COLO668 (cell line): ENCODE measurements at regions not wholly inside any gene's neighbourhood (a gene's known extent, or its start where the extent isn't known, plus 50 kb on each side); places are given as distances from the start of the nearest gene placed in this dataset.
"Not testable (repeated sequence)": the region's sequence is repeated elsewhere in the genome, so short reads cannot be mapped to it uniquely, and the experiment has no call there.

Experiments used
- DNase-seq: peaks from one replicate; lab custom pipeline; 2025; ENCODE audit not compliant: unreplicated experiment; lab: John Stamatoyannopoulos, UW

DNA sequence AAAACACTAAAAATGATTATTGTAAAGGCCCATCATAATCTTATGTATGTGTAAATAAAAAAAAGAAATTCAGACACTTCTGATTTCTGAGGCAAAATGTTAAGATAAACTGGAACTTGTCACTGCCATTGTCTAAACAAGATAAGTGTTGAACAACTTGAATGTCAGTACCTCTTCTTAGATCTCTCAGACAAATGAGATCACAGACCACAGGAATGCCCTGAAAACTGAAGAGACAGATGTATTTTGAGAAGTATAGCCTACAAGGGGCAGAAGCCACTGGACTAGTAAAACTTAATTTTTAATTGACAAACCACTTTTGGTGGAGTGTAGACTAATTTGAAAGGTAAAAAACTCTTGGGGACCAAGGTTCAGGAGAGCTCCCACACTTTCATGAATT is 375.5 kb upstream of the SLITRK5 start:
- no peak for DNase-seq

DNA sequence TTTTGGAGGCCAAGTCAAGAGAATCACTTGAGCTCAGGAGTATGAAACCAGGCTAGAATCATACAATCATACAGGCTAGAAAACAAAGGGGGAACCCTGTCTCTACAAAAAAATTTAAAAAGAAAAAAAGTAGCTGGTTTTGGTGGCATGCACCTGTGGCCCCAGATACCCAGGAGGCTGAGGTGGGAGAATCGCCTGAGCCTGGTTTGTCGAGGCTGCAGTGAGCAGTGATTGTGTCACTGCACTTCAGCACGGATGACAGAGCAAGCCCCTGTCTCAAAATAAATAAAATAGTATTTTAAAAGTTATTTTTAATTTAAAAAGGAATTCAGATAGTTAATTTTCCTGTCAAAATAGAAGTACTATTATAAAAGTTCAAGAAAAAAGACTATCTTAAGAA is 369.1 kb upstream of the SLITRK5 start:
- no peak for DNase-seq

DNA sequence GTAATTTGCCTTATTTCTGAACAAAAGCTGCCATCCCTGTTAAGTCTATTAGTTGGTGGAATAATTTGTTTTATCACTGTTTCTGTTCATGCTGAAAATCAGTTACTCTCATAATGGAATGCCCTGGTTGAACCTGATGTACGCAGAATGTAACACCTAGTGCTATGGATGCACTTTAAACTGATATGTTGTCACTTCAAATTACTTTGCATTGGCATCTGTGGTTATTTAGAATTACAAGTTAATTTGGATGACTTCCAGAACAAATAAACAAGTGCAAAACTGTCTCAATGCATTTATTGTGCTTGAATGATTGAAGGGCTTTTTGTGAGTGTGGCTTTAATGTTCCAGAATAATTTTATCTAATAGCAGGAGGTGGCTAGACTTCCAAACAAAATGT is 368.2 kb upstream of the SLITRK5 start:
- DNase-seq = no peak

DNA sequence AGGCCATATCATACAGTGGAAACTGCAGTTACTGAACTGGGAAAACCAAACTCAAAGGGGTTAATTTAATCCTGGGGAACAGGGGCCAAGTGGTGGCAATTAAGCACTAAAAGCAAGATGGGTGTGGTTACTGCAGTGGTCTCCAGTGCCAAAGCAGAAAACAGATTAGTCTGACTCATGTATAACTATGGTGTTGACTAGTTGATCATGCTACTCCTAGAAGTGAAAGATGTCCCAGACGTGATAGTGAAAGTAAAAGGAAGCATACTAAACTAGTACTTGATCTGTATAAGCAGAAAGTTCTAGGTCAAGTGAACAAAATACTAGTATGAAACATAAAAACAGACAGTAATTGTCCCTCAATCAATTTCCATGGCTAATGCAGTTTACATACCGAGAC is 360.0 kb upstream of the SLITRK5 start:
- no peak for DNase-seq

DNA sequence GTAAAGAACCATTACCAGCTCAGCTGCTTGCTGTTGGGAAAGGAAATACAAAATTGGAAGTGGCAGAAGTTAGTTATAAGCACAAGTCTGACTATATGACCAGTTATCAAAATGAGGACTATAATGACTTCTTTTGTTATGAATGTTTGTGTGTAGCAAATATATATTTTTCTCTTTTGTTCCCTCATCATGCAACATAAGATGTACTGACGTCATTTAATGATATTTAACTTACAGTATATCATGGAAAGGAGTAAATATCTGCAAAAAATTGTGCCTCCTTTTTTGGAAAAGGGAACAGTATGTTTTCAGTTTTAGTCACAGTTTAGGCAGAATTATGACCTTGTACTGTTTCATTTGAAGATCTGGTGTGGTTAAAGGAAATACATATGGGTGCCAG is 356.3 kb upstream of the SLITRK5 start:
- DNase-seq = no peak

DNA sequence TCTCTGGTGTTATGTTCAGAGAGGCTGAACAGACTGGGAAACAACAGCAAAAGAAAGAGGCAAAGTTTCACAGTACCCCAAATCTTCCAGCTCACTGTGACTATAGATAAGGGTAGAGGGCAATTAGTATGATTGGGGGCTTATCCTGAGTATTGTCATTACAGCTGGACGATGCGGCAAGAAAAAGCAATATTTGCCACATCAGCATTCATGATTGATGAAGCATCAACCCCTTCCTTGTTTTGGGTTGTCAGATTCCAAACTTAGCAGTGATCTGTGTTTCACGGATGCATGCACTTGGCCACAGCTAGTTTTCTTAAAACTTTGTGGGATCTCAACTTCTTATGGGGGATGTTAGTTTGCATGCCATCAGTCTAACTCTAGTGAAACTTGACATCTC is 348.8 kb upstream of the SLITRK5 start:
- no peak for DNase-seq

DNA sequence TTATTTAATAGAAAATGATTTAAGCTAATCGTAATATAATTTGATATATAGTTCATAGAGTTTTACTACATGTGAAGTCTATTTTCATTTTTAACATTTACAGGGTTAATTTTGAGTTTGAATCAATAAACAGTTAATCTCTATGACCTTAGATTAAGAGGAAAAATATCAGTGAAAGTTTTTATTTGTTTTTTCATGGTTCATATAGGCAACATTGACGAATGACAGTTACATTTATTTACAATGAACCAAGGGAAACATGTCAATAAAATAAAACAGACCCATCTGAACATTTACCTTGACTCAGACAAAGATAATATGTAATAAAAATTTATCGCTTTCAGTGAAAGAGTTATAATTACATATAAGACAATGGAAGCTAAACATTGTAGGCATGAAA is 346.6 kb upstream of the SLITRK5 start:
- no peak for DNase-seq

DNA sequence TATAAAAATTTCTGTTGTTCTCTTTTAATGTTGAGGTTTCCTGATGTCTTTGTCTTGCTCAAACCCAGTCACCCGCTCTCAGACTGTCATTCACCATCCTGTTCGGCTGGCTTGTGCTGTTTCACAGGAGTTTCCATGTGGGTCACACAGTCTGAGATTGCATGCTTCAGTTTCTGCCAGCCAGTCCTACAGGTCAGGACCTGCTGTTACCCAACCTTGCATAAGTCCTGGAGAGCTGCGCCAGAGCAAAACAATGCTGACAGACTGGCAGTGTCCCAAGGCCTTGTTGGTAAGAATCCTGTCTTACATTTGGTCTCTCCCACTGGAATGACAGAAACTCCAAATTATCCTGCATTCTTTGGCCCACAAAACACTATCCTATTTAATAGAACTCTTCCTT is 340.0 kb upstream of the SLITRK5 start:
- DNase-seq = no peak

DNA sequence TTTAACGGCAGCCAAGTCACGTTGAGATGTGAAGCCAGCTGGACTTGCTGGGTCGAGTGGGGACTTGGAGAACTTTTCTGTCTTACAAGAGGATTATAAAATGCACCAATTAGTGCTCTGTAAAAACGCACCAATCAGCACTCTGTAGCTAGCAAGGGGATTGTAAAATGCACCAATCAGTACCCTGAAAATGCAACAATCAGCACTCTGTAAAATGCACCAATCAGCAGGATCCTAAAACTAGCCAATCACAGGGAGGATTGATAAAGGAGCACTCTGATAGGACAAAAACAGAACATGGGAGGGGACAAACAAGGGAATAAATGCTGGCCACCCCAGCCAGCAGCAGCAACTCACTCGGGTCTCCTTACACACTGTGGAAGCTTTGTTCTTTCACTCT is 337.6 kb upstream of the SLITRK5 start:
- DNase-seq = no peak

DNA sequence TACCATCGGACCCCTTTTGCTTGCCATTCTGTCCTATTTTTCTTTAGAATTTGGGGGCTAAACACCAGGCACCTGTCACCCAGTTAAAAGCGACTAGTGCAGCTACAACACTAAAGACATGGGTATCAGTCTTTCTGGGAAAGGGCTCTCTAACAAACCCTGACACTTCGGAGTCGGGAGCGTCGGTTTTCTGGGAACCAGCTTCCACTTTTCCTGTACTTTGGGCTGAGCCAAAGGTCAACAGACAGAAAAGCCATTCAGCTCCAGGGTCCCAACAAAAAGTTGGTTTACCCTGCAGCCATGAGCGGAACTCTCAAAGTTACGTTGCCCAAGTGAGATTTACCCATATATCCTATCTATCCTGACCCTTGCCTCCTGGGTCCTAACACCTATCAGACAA is 337.0 kb upstream of the SLITRK5 start:
- no peak for DNase-seq

DNA sequence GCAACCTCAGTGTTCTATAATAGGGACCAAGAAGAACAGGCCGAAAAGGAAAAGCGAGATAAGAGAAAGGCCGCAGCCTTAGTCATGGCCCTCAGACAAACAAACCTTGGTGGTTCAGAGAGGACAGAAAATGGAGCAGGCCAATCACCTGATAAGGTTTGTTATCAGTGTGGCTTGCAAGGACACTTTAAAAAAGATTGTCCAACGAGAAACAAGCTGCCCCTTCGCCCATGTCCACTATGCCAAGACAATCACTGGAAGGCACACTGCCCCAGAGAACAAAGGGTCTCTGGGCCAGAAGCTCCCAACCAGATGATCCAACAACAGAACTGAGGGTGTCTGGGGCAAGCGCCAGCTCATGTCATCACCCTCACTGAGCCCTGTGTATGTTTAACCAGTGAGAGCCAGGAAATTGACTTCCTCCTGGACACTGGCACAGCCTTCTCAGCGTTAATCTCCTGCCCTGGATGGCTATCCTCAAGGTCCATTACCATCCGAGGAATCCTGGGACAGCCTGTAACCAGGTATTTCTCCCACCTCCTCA is 334.8 kb upstream of the SLITRK5 start:
- DNase-seq = not testable (repeated sequence)

DNA sequence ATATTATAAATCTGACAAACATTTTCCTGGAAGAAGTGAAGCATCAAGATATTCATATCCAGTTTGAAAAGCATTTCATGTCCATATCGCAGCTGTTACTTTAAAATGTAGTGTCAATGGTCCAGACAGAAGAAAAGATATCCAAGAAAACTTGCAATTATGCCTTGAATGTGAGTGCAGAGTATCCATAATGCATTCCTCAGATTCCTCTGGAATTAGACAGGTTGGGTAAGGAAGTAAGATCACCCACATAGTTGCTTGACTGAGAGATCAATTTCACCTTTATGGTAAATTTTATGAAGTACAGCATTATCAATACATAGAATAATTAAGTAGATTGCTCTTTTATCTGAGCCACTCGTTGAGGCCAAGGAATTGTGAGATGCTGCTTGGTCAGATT is 327.0 kb upstream of the SLITRK5 start:
- DNase-seq = no peak

DNA sequence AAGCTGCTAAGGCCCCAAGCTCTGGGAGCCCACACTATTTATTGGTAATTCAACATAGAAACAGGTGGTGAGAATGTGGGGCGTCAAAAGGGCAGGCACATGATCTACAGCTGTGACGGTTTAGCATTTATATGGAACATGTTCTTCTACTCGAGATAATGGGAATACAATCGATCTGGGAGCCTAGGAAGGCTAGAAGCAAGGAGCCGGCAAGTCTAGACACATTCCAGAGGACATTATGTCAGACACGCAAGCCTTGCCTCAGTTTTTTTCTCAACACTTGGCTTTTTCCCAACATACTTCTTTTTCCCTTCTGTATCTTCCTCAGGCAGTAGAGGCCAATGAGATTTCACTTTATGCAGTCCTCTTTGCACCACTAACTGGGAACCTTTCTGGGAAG is 315.7 kb upstream of the SLITRK5 start:
- no peak for DNase-seq

DNA sequence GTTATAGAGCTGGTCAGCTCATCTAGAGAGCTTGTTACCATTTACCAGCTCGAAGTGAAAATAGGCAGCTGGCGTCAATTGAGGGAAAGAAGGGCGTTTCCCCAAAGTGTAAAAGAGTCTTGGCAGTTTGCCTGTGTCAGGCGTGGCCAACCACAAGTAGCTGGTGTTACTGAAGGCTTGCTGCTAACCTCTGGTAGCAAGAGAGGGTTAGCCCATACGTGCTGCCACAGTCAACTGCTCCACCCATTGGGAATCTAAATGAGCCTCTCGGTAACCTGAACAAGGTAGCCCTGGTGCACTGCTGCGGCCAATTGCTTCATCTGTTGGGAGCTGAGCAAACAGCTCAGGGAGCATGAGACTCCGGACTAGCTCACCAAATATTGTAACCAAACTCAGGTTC is 314.9 kb upstream of the SLITRK5 start:
- DNase-seq = peak; percentile 26

DNA sequence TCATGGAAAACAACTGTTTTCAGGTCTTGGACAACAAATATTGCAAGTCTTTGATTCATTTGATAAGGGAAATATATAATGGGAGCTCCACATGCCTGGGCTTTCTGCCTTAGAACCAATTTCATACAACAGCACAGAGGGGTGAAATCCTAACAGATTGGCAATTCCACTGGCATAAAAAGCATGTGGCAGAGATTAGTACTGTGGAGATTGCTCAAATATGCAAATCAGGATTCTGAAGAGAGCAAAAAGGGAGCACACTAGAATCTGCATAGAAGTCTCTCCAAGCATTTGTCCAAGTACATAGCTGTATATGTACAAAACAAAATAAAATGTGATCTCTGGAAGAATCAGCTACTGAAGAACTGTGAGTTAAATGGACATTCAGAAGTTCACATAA is 312.9 kb upstream of the SLITRK5 start:
- no peak for DNase-seq

DNA sequence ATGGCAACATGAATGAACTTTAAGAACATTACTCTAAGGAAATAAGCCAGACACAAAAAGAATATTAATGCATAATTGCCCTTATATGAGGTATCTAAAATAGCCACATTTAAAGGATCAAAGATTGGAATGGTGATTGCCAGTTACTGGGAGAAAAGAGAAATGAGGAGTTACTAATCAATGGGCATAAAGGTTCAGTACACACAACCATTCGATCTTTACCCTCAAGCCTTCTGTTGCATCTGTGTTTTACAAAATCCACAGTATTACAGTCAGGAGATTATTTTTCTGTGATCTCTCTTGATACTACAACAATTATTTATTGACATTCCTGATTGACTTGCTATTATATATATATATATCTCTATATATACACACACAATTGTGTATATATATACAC is 310.0 kb upstream of the SLITRK5 start:
- no peak for DNase-seq

DNA sequence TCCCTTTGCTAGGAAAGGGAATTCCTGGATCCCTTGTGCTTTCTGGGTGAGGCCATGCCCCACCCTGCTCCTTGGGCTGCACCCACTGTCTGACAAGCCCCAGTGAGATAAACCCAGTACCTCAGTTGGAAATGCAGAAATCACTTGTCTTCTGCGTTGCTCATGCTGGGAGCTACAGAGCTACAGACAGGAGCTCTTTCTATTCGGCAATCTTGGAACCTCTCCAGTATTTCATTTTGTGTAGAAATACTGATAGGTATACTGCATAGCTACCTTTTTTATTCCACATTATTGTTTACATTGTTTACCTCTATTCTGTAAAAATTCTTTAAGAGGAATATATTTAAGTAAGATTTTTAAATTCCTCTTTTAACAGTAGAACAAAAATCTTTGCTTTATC is 302.5 kb upstream of the SLITRK5 start:
- no peak for DNase-seq

DNA sequence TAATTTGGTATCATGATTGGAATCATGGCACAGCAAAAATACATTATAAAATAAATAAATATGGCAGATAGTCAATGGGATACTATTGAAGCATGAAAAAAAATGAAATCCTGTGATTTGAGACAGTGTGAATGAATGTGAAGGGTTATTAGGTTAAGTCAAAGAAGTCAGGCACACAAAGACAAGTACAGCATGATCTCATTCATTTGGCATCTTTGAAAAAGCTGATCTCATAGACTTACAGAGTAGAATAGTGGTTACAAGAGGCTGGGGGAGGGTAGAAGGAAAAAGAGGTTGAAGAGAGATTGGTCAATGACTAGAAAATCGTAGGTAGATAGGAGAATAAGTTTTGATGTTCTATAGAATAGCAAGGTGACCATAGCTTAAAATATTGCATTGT is 295.1 kb upstream of the SLITRK5 start:
- DNase-seq = no peak

DNA sequence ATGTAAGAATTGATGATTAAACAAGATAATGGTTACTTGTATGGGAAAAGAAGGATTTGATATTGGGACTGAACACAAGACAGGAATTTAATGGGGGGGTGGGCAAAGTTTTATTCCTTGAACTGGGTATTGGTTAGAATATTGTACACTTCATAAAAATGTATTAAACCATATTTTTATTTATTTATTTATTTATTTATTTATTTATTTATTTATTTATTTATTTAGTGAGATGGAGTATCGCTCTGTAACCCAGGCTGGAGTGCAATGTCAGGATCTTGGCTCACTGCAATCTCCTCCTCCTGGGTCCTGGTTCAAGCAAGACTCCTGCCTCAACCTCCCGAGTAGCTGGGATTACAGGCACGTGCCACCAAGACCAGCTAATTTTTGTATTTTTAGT is 287.1 kb upstream of the SLITRK5 start:
- no peak for DNase-seq

DNA sequence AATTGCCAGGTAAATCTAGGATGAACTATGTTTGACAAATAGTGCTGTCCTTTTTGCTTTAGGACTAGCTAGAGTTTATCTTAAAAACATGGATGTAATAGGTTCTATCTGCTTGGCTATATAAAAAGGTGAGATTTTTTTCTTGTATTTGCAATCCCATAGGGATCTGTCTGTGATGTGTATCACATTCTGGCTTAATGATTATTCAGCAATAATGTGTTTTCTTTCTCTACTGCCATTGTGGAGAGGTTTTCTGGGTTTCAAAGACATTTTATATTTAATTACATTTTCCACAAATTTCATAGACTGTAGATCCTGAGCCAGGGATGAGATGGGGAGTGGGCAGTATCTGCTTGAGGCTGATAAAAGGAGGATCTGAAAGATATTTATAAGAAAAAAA is 277.8 kb upstream of the SLITRK5 start:
- DNase-seq = no peak

DNA sequence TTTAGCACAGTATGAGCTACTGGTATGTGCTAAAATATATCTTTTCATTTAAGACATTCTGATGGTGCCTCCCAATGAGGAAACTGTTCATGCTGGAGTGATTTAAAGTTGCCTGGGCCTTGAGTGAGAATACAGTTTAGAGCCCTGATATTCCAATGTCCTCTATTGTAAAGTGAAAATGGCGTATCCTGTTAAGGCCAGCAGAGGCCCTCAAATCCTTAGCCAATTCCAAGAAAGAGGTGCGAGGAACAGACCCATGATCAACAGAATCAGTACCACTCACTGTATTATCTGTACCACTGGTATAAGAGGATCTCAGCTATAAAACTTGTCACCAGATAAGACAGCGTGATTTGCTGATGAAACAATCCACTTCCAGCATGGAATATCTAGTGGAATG is 273.1 kb upstream of the SLITRK5 start:
- DNase-seq = no peak

DNA sequence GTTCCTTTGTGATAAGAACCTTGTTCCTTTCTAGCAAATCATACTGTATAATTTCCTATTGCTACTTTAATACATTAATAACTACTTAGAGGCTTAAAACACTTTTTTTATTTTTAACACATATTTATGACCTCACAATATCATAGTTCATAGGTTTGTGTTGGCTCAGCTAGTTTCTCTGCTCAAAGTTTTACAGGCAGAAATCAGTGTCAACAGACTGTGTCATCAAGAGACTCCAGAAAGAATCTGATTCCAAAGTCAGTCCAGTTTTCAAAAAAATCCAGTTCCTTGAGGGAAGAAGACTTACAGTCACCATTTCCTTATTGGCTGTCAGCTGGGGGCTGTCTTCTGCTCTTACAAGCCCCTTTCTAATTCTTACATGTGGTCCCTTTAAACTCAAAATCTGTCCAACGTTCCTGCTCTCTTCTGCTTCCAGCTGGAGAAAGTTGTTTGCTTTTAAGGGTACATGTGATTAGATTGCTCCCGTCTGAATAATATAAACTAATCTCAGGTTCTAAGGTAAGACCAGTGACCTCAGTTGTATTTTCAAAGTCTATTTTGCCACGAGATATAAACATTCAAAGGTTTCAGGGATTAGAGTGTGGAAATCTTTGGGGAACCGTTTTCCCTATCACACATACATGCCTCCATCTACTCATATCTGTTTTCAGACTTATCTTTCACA is 267.3 kb upstream of the SLITRK5 start:
- no peak for DNase-seq

DNA sequence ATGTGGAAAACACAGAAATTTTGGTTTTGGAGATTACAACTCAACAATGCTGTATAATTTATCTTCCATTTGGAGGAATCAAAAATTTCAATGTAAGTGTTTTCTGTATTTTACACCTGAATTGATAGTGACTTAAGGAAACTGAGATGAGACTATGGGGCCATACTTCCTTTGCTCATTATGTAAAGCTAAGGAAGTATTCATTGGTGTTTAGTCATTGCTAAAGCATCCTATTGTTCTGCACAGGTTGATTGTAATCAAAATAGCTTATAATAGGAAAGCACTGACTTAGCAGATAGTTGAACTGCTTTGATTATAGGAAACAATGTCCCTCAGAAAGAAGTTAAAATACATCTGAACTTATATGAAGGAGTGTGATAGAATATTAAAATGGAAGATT is 244.4 kb upstream of the SLITRK5 start:
- no peak for DNase-seq
